ENCODE measurements at regions not wholly inside any gene's neighbourhood (a gene's known extent, or its start where the extent isn't known, plus 50 kb on each side); places are given as distances from the start of the nearest gene placed in this dataset.

DNA sequence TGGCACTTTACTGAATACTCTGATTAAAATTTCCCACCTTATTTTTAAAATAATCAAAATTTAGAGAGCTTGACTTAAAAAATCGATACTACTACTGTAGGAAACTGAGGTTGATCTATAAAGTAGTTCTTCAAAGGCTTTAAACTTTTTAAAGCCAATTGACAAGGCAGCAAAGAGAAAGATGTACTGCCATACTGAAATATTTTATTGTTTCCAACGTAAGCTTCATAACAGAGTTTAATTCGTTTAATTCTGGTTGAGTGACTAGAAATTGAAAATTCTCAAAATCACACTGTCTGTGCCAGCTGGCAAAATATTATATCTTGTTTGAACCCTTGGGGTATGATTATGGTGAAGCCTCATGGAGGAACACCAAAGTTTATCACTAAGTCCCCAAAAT, 207.6 kb downstream of the UNC5CL start:
- no peak for TF ChIP-seq GATA2 (IDR thresholded peaks at IDR 0.05; ENCODE audit: low read depth, low read length)
- TF ChIP-seq GATA3 (IDR thresholded peaks at IDR 0.05; ENCODE audit: low read depth, low read length), result no peak

GRCh38 chr6:40825102-40825501, 213.9 kb downstream of the UNC5CL start:
- no peak for TF ChIP-seq GATA3 (IDR thresholded peaks at IDR 0.05; ENCODE audit: low read depth, low read length)
- TF ChIP-seq GATA2 (IDR thresholded peaks at IDR 0.05; ENCODE audit: low read depth, low read length), result no peak

GRCh38 chr6:40822619-40823018, 216.4 kb downstream of the UNC5CL start:
- TF ChIP-seq GATA2 (IDR thresholded peaks at IDR 0.05; ENCODE audit: low read depth, low read length) (no peak), GATA3 (IDR thresholded peaks at IDR 0.05; ENCODE audit: low read depth, low read length) (no peak)

GRCh38 chr6:40819182-40819834, 219.7 kb downstream of the UNC5CL start:
- TF ChIP-seq GATA2 (IDR thresholded peaks at IDR 0.05; ENCODE audit: low read depth, low read length) (no peak), GATA3 (IDR thresholded peaks at IDR 0.05; ENCODE audit: low read depth, low read length) (no peak)

- TF ChIP-seq GATA2 (IDR thresholded peaks at IDR 0.05; ENCODE audit: low read depth, low read length) (no peak), GATA3 (IDR thresholded peaks at IDR 0.05; ENCODE audit: low read depth, low read length) (no peak)
Observed at GRCh38 chr6:40817369-40817768, 221.7 kb downstream of the UNC5CL start.

GRCh38 chr6:40816601-40817000, 222.4 kb downstream of the UNC5CL start:
- no peak for TF ChIP-seq GATA2 (IDR thresholded peaks at IDR 0.05; ENCODE audit: low read depth, low read length)
- no peak for TF ChIP-seq GATA3 (IDR thresholded peaks at IDR 0.05; ENCODE audit: low read depth, low read length)

DNA sequence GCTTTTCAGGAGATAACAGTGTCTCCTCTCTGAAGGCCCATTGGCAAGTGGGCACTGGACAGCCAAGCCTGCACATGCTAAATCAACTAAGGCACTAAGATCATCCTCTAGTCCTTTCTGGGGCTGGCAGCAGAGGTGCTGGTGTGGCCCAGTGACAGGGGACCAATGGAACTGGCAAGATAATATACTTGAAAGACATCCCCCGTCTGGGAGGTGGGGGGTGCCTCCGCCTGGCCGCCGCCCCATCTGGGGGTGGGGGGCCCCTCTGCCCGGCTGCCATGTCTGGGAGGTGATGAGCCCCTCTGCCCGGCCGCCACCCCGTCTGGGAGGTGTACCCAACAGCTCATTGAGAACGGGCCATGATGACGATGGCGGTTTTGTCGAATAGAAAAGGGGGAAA, 223.3 kb downstream of the UNC5CL start:
- TF ChIP-seq GATA2 (IDR thresholded peaks at IDR 0.05; ENCODE audit: low read depth, low read length) (no peak), GATA3 (IDR thresholded peaks at IDR 0.05; ENCODE audit: low read depth, low read length) (no peak)

GRCh38 chr6:40810171-40810570, 223.0 kb upstream of the LRFN2 start:
- no peak for TF ChIP-seq GATA3 (IDR thresholded peaks at IDR 0.05; ENCODE audit: low read depth, low read length)
- no peak for TF ChIP-seq GATA2 (IDR thresholded peaks at IDR 0.05; ENCODE audit: low read depth, low read length)

- TF ChIP-seq GATA3 (IDR thresholded peaks at IDR 0.05; ENCODE audit: low read depth, low read length) (no peak), GATA2 (IDR thresholded peaks at IDR 0.05; ENCODE audit: low read depth, low read length) (no peak)
Observed at GRCh38 chr6:40809627-40810026, 222.5 kb upstream of the LRFN2 start.

DNA sequence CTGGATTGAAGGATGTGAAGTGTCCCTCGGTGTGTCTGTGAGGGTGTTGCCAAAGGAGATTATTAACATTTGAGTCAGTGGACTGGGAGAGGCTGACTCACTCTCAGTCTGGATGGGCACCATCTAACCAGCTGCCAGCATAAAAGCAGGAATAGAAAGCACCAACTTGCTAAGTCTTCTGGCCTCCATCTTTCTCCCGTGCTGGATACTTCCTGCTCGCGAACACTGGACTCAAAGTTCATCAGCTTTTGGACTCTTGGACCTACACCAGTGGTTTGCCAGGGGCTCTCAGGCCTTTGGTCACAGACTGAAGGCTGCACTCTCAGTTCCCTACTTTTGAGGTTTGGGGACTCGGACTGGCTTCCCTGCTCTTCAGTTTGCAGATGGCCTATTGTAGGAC, 220.3 kb upstream of the LRFN2 start:
- TF ChIP-seq GATA3 (IDR thresholded peaks at IDR 0.05; ENCODE audit: low read depth, low read length) (no peak), GATA2 (IDR thresholded peaks at IDR 0.05; ENCODE audit: low read depth, low read length) (no peak)

GRCh38 chr6:40806256-40806864, 219.2 kb upstream of the LRFN2 start:
- TF ChIP-seq GATA2 (IDR thresholded peaks at IDR 0.05; ENCODE audit: low read depth, low read length), result no peak
- no peak for TF ChIP-seq GATA3 (IDR thresholded peaks at IDR 0.05; ENCODE audit: low read depth, low read length)

- TF ChIP-seq GATA2 (IDR thresholded peaks at IDR 0.05; ENCODE audit: low read depth, low read length), result no peak
- no peak for TF ChIP-seq GATA3 (IDR thresholded peaks at IDR 0.05; ENCODE audit: low read depth, low read length)
Observed at GRCh38 chr6:40805336-40805735, 218.2 kb upstream of the LRFN2 start.

DNA sequence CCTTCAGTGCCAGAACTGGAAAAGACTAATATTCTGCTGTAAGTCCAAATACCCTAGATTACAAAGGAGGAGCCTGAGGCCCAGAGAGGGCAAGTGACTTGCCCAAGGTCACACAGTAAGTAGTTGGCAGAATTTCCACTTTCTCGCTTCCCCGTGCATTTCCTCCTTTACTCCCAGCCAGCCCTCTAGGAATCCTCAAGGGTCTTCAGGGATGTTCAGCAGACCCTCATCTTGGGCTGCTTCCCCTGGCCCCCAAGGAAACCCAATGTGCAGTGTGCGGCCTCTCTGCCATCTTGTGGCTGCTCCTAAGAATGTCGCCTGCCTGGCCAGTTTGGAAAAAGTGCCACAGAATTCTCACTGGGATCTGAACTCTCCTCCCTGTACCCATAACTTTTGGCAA, 217.7 kb upstream of the LRFN2 start:
- TF ChIP-seq GATA2 (IDR thresholded peaks at IDR 0.05; ENCODE audit: low read depth, low read length) (no peak), GATA3 (IDR thresholded peaks at IDR 0.05; ENCODE audit: low read depth, low read length) (no peak)

DNA sequence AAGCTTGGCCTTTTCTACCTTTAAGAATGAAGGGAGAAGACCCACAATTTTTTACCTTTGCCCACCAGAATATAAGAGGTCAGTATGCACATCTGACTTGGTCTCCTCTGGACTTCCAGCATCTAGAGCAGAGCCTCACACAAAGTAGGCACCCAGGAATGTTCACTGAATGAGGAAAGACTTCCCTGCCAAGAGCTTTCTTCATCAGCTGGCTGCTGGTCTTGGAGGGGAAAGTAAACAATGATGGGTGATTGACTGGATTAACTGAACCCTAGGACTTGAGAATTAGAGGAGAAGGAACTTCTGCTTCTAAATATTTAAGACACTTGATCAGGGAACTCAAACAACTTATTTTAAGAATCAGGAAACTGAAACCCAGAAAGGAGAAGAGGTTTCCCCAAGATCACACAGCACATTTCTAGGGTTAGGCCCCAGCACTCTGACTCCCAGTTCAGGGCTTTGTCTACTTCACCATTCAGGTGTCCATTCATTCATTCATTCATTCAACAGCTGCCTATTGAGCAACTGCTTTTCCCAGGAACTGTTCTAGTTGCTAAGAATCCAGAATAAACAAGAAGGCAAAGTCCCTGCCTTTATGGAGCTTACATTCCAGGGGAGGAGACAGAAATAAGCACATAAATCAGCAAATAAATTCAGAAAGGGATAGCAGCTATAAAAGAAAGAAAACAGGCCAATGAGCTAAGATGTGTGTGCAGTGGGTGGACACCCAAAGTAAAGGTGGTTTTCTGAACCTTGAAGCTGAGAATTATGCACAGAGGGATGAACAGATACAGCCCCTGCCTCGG, 216.9 kb upstream of the LRFN2 start:
- TF ChIP-seq GATA3 (IDR thresholded peaks at IDR 0.05; ENCODE audit: low read depth, low read length), result no peak
- no peak for TF ChIP-seq GATA2 (IDR thresholded peaks at IDR 0.05; ENCODE audit: low read depth, low read length)

- no peak for TF ChIP-seq GATA3 (IDR thresholded peaks at IDR 0.05; ENCODE audit: low read depth, low read length)
- no peak for TF ChIP-seq GATA2 (IDR thresholded peaks at IDR 0.05; ENCODE audit: low read depth, low read length)
Observed at GRCh38 chr6:40802481-40802880, 215.3 kb upstream of the LRFN2 start.

All from SH-SY5Y (cell line).